Endothelial cell (in vitro differentiated cells): ENCODE measurements at regions not wholly inside any gene's neighbourhood (a gene's known extent, or its start where the extent isn't known, plus 50 kb on each side); places are given as distances from the start of the nearest gene placed in this dataset.

Source experiments
- DNase-seq: peaks from one replicate; pipeline ENCODE4 v3.0.0; 2021; ENCODE audit warnings: low spot score
- H3K27ac Mint-ChIP-seq: one replicate; pipeline ENCODE4 v1.8.0; 2021; ENCODE audit warnings: mixed read lengths, inconsistent platforms; ENCODE audit not compliant: unreplicated experiment
- H3K27me3 Mint-ChIP-seq: one replicate; pipeline ENCODE4 v1.8.0; 2021; ENCODE audit warnings: mild to moderate bottlenecking, moderate library complexity, mixed read lengths, inconsistent platforms; ENCODE audit not compliant: unreplicated experiment
- H3K36me3 Mint-ChIP-seq: one replicate; pipeline ENCODE4 v1.8.0; 2021; ENCODE audit warnings: mild to moderate bottlenecking, low read depth, mixed read lengths, inconsistent platforms; ENCODE audit not compliant: unreplicated experiment
- H3K4me1 Mint-ChIP-seq: one replicate; pipeline ENCODE4 v1.8.0; 2021; ENCODE audit warnings: mild to moderate bottlenecking, mixed read lengths, inconsistent platforms; ENCODE audit not compliant: unreplicated experiment
- H3K4me3 Mint-ChIP-seq: one replicate; pipeline ENCODE4 v1.8.0; 2021; ENCODE audit warnings: mild to moderate bottlenecking, mixed read lengths, inconsistent platforms; ENCODE audit not compliant: unreplicated experiment
- H3K9me3 Mint-ChIP-seq: one replicate; pipeline ENCODE4 v1.8.0; 2021; ENCODE audit warnings: mixed read lengths, inconsistent platforms; ENCODE audit not compliant: unreplicated experiment
- TF ChIP-seq, protein P1 (sequence below): fragments of 200-600 bp; sonication (generic); IDR thresholded peaks from one replicate; pipeline ENCODE4 v1.5.0; 2021; ENCODE audit warnings: antibody characterized with exemption; ENCODE audit not compliant: unreplicated experiment

DNA sequence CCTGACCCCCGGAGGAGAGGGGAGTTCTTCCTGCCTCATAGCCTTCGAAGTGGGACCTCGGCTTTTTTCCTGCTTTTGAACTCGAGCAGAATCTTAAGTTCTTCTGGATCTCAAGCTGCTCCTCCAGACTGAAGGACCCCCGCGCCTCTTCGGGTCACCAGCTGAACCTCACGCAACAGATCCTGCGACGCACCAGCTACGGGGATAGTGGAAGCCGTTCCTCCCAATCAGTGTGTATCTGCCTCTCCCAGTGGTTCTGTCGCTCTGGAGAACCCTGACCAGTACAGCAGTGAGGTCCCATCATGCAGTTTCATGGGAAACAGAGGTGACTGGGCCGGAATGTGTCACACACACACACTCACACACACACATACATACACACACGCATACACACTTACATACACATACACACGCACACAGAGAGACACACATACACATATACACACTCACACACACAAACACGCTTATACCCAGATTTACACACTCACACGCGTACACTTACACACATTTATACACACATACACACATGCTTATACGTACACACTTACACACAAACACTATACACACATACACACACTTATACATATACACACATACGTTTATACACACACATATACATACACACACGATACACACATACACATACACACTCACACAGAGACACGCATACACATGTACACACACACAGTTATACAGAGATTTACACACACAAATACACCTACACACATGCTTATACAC lies 170.0 kb downstream of the TTLL2 start:
- TF ChIP-seq, protein P1, sequence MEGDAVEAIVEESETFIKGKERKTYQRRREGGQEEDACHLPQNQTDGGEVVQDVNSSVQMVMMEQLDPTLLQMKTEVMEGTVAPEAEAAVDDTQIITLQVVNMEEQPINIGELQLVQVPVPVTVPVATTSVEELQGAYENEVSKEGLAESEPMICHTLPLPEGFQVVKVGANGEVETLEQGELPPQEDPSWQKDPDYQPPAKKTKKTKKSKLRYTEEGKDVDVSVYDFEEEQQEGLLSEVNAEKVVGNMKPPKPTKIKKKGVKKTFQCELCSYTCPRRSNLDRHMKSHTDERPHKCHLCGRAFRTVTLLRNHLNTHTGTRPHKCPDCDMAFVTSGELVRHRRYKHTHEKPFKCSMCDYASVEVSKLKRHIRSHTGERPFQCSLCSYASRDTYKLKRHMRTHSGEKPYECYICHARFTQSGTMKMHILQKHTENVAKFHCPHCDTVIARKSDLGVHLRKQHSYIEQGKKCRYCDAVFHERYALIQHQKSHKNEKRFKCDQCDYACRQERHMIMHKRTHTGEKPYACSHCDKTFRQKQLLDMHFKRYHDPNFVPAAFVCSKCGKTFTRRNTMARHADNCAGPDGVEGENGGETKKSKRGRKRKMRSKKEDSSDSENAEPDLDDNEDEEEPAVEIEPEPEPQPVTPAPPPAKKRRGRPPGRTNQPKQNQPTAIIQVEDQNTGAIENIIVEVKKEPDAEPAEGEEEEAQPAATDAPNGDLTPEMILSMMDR, result no peak
- no peak for DNase-seq
- Mint-ChIP-seq H3K36me3 (no peaks in the 10 kb centered on the region), H3K27me3 (peaks cover 8% of the 10 kb centered on the region), H3K4me3 (no peak overlapping the region), H3K9me3 (no peaks in the 10 kb centered on the region), H3K4me1 (peaks cover 27% of the 10 kb centered on the region), H3K27ac (no peak overlapping the region)

DNA sequence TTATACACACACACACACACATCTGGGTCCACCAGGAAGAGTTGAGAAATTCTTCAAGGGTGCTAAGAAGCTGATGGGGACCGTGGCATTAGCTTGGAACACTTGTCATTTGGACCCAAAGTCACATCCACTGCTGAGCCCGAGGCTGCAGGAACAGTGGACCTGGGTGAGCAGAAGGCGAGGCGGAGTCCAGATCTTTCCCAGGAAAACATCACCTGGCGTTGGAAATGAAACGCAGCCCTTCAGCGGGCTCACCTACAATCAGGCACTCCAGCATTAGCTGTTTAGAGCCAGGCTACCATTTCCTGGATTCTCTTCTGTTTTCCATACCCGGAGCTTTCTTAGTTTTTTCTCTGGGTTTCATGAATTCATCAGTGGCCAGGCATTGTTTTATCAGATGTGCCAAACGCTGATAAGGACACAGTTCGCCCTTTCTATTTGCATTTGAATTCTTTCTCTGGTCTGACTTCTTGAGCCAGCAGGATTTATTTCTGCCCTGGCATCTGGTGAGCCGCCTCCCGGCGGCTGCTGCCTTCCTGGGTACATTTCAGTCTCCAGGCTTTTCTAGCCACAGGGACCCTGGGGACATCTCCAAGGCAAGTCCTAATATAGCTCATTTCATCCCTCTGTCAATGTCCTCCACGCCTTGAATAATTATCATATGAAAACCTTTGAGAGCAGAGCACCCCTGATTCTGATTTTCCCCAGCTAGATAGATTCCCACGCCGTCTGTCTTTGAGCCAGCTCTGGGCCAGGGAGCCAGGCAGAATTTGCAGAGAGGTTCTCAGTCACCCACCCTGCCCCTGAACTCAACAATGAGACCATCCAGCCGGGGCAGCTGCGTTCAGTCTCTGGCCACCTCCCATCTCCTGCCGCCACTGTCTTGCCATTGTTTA lies 170.9 kb downstream of the TTLL2 start:
- peak overlapping the region; percentile 54 for H3K27ac Mint-ChIP-seq
- peaks cover 11% of the 10 kb centered on the region for H3K27me3 Mint-ChIP-seq
- no peak for DNase-seq
- no peak overlapping the region for H3K4me3 Mint-ChIP-seq
- TF ChIP-seq, protein P1, result no peak
- peaks cover 27% of the 10 kb centered on the region for H3K4me1 Mint-ChIP-seq
- no peaks in the 10 kb centered on the region for H3K36me3 Mint-ChIP-seq
- no peaks in the 10 kb centered on the region for H3K9me3 Mint-ChIP-seq

DNA sequence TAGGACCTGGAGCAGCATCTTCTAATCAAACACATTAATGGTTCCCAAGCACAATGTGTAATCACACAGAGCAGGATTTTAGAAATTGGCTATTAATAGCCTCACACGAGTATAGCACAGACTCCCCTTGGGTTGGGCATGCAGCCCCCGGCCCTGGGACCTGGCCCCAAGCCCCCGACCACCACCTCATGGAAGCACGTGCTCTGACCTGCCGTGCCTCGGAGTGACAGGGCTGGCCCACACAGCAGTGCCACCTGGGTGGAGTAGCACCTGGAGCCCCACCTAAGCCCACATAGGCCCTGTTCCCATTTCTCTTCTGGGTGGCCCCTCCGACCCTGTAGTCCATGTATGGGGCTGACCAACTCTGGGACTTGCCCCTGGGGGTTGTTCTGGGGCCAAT lies 171.8 kb downstream of the TTLL2 start:
- no peak overlapping the region for H3K4me3 Mint-ChIP-seq
- TF ChIP-seq, protein P1, result no peak
- H3K4me1 Mint-ChIP-seq, result peaks cover 27% of the 10 kb centered on the region
- DNase-seq, result no peak
- peak overlapping the region; percentile 54 for H3K27ac Mint-ChIP-seq
- H3K9me3 Mint-ChIP-seq, result no peaks in the 10 kb centered on the region
- peaks cover 17% of the 10 kb centered on the region for H3K27me3 Mint-ChIP-seq
- H3K36me3 Mint-ChIP-seq, result no peaks in the 10 kb centered on the region

DNA sequence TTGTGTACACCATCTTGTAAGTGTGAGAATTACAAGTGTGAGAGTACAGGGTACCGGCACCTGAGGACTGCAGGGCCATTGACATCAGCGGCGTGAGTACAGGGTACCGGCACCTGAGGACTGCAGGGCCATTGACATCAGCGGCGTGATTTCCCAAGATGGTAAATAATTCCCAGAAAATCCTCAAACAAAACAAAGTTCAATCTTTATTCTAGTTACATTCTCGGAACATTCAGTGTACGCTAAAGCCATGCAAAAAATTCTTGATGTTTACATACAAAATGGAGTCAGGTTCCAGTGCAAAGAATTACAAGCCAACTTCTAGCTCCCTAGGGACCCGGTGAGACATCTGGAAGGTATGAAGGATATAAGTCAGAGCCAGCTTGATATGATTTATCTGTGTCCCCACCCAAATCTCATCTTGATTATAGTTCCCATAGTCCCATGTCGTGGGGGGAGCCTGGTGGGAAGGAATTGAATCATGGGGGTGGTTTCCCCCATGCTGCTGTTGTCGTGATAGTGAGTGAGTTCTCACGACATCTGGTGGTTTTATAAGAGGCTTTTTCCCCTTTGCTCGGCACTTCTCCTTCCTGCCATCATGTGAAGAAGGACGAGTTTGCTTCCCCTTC lies 172.7 kb downstream of the TTLL2 start:
- TF ChIP-seq, protein P1, result no peak
- DNase-seq, result no peak
- Mint-ChIP-seq H3K9me3 (no peaks in the 10 kb centered on the region), H3K27ac (peak overlapping the region; percentile 30), H3K27me3 (peaks cover 17% of the 10 kb centered on the region), H3K4me1 (peaks cover 30% of the 10 kb centered on the region), H3K36me3 (no peaks in the 10 kb centered on the region), H3K4me3 (no peak overlapping the region)
